Embryonic facial prominence (tissue), 1 donor: ENCODE measurements at regions not wholly inside any gene's neighbourhood (a gene's known extent, or its start where the extent isn't known, plus 50 kb on each side); places are given as distances from the start of the nearest gene placed in this dataset.

Experiments used
- DNase-seq: peaks from one replicate; pipeline ENCODE4 v3.0.0-alpha.2; 2016; ENCODE audit errors: extremely low spot score

DNA sequence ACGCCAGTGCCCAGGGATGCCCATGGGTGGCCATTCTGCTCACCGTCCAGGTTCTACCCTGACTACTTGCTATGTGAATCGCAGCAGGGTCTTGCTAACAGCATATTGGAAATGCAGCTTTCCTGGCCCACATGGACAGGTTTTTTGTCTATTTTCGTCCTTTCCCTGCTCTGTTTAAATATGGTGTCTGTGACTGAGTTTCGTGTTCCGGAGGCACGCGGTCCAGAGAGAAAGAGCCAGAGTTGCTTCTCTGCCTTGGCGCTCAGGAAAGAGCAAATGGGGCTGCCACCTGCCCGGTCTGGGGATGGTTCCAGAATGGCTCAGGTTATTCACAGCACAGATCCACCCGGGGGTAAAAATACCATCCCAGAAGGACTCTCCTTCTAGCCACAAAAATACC, 456.2 kb downstream of the BCL11A start:
- no peak for DNase-seq

DNA sequence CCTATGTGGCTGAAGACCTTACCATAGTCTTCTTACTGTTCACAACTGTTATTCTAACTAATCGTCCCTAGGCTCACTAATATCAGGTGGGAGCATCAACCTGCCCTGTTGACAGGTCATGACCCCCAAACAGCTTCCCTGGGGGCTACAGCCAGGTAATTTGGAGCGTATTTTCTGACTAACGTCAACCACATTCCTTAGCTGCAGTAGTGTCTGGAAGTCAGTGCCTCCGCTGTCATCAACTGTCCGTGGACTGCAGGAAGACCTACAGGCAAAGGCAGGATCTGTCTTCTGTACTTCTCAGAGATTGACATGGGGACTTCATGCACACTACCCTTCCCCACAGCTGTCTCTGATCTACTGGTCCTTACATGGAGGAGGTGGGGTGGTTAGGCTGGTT, 456.9 kb downstream of the BCL11A start:
- no peak for DNase-seq

DNA sequence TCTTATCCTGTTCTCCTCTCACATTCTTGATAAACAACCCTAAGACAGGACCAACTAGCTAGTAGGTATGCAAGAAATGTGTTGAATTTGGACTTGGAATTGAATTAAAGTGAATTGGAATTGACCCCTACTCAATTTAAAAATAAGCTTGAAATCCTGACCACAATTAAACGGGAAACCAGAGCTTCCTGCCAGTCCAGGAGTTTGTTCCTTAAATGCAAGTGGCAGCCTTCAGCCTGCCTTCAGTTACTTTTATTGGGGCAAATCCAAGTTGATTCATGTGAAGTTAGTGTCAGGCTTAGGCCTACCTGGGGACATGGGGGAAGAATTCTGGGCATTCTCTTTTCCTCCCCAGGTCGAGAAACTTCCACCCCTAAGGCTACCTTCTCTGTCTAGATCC, 457.6 kb downstream of the BCL11A start:
- DNase-seq = no peak

DNA sequence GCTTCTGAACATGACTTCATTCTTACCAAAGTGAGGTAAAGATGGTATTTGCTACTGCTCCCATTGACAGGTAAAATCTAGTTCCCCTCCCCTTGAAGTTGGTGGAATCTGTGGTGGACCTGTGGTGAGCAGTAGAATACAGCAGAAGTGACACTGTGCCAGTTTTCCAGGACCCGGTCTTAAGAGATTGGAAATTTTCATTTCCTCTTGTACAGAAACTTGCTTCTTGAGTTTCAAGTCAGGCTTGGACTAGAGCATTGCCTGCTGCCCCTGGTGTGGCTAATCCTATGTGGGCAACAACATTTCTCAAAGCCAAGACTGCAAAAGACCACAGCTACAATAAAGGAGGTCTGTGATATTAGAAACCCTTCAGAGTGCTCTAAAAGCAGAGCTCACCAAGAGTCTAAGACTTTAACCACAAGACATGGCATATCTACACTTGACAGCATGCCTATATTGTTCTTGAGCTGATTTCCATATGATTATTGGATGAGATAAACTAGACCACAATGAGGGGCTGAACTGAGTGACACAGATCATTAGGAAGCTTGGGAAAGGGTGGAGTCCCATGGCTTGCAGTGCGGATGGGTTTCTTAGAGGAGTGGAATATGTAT, 458.1 kb downstream of the BCL11A start:
- DNase-seq = no peak

DNA sequence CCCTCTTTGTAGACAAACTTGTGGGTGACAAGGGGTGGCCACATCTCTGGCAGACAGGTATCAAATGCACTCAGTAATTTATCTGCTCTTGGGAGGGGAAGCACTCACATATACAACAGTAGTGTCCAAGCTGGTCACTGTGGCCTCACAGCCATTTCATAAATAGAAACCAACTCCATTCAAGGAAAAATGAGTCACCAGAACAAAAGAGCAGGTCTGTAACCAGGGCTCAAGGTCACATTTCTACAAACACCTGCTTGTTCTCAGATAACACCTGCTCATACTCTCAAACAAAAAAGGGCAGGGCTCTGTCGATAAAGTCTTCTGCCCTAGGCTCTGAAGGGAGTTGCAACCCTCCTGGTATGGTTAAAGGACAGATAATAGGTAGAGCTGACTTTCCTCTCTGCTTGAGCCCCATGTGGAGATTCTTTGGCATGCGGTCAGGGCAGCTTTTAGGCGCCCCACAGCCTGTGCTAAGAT, 459.0 kb downstream of the BCL11A start:
- DNase-seq = no peak

DNA sequence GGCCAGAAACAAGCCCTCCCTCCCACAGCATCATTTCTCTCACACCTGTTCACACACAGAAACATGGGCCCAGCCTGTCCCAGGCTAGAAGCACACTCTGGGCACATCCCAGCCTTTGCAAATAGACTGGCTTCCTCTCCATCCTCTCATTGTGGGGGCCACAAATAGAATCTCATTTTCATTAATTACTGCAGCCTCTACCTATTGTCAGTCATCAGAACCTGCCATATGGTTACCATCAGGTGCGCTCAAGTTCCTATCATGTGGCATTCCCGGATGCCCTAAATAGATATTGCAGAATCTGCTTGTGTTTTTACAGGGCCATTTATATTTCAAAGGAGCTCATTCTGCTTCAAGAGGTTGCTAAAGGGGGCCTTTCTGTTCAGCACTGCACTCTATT, 460.7 kb downstream of the BCL11A start:
- DNase-seq = no peak

DNA sequence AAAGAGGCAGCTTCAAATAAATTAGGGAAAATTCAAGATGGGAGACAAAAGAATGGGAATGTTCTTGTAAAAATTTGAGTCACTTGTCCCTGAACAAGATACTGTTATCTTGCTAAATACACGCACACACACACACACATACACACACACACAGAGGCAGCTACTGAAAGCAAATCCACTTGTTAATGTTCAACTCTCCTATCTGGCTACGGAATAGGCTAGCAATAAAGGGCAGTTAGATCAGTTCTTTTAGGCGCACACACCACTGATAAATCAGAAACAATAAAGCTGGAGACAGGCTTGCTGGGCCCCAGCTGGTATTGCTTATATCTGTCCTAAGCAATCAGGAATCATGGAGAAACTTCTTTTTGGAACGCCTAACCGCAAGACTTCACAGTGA, 461.6 kb downstream of the BCL11A start:
- DNase-seq = no peak

DNA sequence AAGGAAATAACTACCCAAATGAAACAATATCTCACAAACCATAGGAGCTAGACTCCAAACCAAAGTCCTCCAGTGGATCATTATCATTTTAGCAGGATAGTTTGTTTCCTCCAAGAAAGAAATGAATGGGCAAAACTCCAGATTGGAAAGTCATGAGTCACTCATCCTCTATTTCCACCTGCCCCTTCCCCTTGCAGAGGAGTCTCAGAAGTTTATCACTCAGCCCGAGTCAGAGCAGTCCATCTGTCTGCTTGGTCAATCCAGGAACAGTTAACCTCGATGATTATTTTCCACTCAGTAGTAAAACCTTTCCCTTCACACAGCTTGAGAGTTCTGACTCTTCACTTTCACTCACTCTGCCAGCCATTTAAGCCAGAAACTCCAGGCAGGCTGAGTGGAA, 462.2 kb downstream of the BCL11A start:
- DNase-seq = no peak

DNA sequence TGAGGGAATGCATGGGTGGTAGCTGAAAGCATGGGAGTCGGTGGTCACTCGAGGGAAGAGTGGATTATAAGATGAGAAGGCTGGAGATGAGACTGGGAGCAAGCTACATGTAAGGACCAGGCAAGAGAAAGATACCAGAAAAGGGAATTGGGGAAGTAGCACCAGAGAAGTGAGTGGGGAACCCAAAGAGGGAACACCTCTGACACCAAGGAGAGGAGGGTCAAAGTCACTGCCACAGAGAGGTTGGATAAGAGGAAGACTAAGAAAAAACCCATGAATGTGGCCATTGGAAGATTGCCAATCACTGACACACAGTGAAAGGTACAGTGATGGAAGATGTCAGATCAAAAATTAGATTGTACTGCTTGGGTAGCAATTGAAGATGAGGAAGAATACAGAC, 473.9 kb downstream of the BCL11A start:
- no peak for DNase-seq

DNA sequence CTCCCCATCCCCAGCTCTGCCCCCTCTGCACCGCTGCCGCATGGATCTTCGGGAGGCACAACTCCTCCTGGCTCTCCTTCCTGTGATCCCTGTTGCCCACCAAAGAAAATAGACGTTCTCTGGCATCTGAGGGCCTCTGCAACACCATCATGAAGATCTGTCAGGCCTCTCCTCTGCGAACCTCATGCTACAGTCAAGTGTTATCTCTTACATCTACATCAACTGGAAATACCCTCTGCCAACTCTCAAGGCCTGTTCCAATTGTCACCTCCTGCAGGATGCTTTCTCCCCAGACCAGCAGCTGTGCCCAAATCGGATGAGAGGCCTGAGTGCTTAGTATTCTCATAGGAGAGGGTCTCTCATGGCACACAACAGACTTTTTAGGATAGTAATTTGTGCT, 478.4 kb downstream of the BCL11A start:
- no peak for DNase-seq

DNA sequence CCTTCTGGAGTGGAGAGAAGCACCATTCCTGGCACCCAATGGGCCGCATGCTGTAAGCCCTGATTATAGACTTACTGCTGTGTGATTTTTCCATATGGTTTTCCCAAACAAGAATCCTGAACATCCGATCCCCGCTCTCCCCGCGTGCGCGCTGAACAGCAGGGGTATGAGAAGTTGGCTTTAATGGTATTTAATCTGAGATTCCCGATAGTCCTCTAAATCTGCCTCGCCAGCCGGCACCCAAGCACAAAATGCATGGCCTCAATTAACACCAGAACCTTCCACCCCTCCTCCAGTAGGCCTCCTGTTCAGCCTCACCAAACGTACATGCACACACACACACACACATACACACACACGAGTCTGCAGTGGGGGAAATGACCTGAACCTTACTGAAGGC, 480.3 kb downstream of the BCL11A start:
- no peak for DNase-seq

DNA sequence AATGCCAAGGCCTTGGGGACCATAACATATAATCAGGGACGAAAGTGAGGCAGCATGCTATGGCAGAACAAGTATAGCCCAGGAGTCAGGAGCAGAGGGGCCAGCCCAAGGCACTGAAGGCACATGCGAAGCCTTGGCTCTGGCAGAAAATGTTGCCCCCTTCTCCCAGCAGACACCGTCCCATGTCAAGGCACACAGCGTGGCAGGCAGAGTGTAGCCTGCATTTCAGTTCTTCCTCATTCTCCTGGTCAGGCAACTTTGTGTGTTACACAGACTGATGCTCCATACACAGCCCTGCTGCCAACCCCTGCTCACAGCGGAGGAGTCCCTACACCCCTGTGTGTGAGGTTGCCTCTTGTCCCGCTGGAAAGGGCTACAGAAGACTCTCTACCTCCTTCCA, 480.8 kb downstream of the BCL11A start:
- DNase-seq = no peak

DNA sequence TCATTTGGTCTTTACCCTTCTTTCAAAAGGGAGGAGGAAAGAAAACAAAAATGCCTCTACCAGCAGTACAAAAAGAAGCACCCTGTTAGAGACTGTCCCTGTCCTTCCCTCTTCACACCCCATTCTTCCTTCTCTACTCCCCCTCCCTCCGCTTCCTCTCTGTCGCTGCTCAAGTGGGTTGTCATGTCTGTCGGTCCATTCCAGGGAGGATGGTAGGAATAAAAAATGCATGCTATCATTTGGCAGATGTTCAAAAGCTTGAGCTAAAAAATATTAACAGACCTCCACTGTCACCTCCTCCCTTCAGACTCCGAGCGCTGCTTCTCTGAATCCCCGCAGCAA, 482.0 kb downstream of the BCL11A start:
- no peak for DNase-seq

DNA sequence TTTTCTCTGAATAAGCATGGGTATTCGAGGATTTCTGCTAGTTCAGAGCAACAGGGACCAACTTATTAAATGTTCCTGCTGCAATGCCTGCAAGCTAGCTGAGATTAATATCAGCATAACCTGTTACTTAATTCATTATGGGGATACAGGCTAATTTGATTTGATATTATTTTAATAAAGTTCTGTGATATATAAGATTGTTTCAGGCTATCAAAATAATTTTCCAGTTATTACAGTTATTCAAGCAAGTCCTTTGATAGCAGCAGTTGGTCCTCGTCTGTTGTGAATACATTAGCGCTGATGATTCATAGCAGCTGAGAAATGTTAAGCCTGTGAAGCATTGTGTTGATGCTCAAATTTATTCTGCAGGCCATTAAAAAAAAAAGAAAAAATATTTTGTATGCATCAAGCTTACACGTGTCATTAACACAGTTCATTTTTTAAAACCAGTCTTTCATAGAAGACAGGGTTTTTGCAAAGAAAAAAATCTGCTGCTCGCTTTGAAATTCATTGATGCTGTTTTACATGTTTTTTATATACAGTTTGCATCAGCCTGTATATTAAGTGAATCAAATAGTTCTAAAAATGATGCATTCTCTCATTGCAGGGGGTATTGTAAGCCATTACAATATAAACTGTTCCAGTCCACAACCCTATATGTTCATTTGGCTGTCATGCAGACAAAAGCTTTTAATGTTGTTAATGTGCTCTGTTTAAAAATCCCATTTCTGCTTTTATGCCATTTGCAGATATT, 482.5 kb downstream of the BCL11A start:
- no peak for DNase-seq

DNA sequence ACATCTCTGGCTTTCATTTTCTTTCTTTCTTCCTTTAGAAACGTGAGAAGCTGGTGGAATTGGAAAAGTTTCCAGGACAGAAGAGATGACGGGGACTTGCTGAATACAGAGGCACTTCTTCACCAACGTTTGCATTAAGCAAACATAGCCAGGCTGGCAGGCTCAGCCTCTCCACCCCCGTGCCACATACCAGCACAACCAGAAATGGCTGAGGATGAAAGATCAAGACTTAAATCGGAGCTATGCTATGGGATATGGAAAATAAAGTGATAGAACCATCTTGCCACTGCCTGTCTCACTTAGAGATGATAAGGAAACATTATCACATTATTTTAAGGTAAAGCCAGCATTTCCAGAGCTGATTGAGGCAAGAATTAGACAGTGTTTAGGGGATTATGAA, 483.3 kb downstream of the BCL11A start:
- no peak for DNase-seq

DNA sequence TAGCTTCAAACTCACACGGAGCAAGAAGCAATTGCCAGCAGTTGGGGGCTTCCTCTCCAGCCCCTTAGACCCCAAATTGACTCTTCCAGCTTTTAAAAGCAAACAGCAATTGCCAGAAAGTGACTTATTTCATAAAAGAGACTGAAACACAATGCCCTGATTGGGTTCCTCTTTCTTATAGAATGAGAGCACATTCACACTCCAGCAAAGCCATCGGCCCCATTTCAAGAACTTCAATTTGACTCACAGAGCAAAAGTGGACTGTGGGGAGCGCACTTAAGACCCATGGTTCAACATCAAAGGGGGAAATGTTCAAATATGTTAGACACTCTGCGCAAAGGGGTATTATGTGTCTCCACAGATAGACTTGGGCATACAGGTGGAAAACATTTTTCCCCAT, 484.7 kb downstream of the BCL11A start:
- no peak for DNase-seq

DNA sequence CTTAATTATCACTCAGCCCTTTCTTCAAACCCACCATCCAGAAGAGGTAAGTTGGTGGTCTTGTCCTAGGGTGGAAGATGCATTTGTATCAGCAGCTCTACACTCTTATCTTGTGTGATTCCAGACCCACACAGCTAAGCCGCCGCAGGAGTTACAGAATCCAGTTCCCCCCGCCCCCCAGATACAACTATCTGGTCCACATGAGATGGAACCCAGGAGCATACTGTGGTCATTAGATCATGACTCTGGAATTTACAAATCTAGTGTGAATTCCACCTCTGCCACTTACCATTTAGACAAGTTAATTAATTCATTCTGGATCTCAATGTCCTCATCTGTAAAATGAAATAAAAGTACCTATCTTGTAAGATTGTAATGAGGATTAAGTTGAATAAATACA, 486.4 kb downstream of the BCL11A start:
- no peak for DNase-seq

DNA sequence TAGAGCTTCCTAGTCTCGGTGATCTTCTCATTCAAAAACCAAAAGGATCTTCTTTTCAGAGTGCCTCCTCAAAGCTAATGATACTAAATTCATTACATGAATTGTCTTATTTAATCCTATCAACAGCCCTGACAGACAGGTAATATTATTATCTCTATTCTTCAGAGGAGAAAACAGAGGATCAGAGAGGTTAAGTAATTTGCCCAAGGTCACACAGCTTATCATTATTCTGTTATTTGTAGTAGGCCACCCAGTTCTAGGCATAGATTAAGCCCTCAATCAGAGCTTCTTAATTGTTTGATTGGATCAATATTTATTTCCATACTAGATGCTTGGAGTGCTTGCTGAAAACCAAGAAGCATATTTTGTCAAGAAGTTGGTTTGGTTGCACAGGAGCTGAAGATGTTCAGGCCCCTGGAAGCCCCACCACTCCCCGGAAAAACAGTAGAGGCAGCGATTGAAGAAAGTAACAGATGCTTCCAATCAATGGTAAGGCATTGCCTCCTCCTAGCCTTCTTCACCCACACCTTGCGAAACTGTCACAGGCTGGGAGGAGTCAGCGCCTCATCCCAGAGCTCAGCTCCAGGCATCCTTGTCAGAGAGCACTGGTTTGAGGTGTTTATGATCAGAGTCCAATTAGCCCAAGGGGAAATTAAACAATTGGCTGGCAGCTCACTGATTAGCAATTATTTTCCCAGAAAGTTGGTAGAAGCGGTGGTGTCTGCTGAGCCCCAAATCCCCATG, 487.2 kb downstream of the BCL11A start:
- no peak for DNase-seq

DNA sequence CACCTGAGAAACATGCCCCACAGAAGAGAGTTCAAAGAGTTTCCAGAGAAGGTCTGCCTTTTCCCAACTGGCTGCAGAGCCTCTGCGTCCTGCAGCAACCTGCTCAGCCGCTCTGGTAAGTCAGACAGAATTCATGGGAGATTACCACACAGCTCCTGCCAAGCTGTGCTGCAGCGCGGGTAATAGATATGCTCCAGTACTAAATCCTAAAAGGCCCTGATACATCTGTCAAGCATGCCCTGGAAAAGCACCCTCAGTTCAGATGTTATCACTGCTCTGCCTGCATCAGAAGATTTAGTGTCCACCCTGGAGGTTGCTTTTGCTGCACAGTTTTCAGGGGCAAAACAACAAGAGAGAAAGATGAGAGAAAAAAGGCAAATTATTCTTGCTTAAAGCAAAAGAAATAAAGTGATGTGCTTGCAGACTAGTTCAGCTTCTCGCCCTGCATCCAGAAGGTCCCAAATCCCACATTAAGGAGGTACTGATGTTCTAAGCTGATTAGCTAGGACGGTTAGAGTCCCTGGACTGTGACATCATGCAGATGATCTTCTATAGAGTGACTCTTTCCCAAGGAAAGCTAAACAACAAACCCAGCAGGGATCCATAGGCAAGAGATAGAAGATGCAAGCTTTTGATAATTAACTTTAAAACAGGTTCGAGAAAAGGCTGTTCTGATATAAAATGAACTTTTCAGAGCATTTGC, 488.6 kb downstream of the BCL11A start:
- DNase-seq = no peak

DNA sequence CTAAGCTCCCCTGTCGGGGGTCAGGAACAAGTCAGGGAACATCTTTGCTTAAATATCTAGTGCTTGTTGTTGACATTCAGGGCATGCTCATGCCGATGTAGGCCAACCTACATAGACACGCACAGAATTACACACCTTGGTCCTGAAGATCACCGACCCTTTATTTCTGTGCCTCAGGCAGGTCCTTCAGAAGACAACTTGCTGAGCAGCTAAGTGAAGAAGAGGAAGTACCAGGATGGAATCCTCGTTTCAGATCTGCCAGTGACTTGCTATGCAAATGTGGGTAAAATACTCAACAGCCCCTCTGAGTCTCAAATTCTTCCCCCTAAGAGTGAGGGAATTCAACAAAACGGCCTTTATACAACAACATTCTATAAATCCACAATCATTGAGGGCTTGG, 494.7 kb downstream of the BCL11A start:
- no peak for DNase-seq

DNA sequence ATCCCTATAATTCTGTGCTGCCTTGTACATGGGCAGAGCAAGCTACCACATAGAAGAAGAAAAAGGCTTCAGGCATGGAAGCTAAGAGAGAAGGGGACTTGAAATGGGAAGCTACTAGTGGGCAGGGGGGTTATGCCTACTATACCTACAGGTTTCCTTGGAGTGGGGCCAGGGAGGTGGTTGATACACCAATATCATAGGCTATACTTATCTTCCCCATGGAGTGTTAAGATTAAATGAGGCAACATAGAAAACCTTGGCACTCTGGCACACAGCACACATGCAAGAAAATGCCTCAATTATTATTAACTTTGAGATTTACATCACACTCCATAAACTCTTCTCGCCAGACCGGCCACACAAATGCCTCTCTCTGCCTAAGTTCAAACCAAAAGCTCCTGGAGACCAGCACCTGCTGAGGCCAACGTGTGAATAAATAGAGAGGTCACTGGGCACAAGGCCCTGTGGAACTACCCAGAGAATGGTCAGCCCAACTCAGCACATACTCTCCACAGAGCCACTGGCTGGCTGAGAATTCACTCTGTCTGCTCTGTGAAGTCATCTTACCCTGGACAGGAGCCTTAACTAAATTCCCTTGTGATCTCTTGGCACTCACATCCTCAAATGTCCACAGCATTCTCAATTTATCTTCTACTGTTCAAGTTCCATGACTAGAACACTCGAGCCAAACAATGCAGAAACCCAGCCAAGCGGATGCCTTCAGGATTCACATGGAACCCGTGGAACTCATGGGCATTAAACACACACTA, 498.7 kb downstream of the BCL11A start:
- DNase-seq = no peak

DNA sequence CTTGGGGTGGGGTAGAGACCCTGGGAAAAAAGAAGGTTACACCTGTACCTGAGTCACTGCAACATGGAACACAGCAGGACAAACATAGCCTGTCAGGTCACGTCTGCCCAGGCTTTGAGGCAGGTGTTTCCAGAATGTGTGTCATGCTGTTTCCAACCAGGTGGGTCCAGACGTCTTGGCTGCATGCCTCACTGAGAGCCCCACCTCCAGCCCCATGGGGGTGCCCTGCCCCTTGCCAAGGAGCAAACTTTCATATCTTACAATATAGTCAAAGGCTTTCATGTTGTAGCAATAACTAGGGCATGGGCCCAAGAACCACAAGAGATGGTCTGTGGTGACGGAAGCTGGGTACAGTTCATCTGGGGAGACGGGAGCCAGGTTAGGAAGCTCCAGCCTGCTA, 499.7 kb downstream of the BCL11A start:
- no peak for DNase-seq
